GM21367 (cell line): ENCODE measurements at regions not wholly inside any gene's neighbourhood (a gene's known extent, or its start where the extent isn't known, plus 50 kb on each side); places are given as distances from the start of the nearest gene placed in this dataset.

Experiments used
- ATAC-seq: cut with Tn5 transposase; IDR thresholded peaks from one replicate; pipeline ENCODE4 v1.9.1; 2021; ENCODE audit not compliant: unreplicated experiment

DNA sequence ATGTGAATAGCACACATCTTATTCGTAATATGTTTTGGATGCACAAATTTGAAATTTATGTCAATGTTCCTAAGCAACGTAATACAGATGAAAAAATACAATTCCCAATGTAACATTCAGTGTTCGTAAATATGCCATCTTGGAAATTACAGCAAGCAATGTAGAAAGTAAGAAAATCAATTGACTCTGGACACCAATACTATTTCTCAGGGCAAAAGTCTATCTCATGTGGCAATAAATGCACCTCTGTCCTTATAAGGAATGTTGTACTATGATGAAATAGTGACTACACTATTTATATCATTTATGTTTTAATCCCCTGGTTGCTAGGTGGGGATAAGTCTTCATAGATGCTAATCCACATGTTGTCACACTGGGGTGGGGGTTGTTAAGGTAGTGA, 251.2 kb downstream of the GXYLT1 start:
- no peak for ATAC-seq

DNA sequence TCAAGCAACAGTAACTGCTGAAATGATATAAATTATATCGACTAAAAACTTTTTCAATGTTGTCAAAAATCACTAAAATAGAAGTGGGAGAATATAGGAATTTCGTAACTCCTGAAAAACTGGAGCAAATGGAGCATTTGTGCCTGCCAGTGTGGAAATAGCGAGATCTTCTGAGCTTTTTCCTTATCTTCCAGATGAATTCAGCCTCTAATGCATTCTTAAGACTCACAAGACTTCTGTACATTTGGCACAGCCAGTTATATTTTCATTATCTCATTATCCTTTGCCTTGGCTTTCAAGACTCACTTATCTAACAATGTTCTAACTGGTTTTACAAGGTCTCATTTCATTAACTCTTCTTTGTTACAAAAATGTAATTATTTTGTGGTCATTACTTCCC, 252.4 kb downstream of the GXYLT1 start:
- no peak for ATAC-seq

GRCh38 chr12:41891226-41891625, 253.4 kb downstream of the GXYLT1 start:
- ATAC-seq, result no peak

GRCh38 chr12:41888285-41888684, 256.4 kb downstream of the GXYLT1 start:
- no peak for ATAC-seq

DNA sequence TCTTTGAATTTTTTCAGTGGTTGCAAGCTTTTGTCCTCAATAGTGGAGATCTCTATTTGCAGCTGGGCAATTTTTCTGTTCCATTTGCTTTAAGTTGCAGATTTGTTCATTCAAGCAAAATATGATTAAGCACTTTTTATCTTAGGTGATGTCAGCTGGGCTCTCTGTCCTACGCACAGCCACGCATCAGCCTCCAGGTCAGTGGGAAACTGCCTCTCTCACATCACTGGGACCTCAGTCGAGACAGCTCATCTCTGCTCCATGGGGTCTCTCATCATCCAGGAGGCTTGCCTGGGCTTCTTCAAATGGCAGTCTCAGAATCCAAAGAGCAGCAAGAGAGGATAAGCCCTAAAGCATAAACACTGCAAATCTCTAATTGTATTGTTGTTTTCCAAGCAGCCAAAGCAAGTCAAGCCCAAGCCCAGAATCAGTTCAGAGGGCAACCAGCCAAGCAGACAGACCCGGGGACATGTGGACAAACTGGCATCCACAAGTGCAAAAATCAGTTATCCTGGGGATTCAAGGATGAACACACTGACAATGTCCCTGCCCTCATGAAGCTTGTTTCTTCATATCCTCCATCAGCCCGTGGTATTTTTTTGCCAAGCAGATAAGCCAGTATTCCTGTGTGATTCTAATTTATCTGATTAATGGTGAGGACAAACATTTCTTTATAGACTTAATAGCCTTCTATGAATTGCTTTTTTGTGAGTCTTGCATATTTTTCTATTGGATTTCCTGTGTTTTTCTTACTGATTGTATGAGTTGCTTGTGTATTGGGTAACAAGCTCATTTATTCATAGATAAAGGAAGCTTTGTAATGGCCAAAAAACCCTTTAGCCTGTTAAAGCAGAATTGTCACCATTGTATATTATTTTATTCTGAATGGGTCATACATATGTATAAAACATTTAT, 262.5 kb downstream of the GXYLT1 start:
- ATAC-seq, result no peak

DNA sequence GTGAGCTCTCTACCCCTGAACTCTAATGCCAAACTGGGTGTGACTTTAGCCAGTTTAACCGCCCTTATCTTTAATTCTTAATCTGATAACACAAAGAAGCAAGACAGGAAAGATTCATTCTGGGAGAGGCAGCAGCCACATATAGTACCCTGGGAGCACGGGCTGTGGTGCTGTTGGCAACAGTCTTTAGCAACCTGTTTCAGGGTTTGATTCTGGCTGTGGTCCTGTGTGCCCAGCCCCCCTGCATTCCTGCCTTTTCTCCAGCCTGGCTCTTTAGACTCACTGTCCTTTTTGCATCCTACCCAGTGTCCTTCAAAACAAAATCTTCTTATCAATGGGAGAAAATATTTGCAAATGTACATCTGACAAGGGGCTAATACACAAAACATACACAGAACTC, 275.2 kb downstream of the GXYLT1 start:
- no peak for ATAC-seq

DNA sequence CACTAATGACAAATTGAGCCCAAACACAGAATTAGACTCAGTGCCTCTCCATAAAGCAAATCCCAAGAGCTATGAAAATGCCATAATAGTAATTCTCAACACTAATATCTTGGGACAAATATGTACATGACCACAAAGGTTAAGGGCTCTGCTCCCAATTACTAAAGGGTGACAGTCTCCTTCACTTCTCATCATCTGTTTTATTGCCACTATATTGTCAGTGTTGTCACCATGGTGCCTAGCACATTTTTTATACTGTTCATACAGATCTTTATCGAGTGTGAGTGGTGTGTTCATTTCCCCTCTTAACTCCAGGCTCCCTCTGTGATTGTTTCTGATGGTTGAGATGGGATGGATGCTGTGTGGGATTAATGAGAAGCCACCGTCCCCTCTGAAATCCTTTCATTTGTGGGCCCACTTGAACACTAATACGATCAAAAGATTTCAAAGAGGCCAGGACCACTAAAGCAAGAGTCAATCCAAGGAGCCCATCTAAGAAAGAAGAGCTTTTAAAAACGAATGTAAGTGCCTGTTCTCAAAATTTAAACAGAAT, 277.7 kb downstream of the GXYLT1 start:
- no peak for ATAC-seq

DNA sequence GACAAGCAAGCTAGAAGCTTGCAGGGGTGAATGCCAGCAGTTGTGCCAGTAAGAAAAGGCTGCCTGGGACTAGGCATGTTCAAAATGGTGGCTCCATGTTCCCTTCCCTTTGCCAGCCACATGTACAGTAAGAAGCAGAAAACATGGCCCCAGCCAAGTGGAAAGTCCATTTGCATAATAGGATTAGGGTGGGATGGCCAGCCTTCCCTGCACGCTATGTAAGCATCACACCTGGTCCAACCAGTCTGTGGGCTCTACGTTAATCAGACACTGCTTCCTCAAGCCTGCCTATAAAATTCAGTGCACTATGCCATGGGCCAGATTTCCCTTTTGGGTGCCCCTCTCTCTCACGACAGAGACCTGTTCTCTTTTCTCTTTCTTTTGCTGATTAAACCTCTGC, 288.4 kb downstream of the GXYLT1 start:
- no peak for ATAC-seq

DNA sequence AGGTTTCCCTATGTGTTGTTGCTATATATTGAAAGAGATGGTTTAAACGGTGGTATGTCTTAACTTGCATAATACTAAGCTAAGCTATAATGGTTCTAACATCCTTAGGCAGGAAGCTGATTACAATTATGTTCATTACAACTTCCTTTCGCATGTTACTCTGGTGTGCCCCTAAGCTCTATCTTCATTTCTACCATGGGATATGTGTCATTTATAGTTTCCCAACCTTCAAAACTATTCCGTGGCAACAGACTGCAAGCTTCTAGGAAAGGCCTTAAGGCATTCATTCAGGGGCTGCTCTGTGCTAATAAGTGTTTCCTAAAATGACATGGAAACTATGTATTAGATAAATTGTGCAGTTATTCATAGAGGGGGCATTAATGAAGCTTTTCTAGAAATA, 294.6 kb downstream of the GXYLT1 start:
- no peak for ATAC-seq

GRCh38 chr12:41846718-41847117, 298.0 kb downstream of the GXYLT1 start:
- no peak for ATAC-seq

DNA sequence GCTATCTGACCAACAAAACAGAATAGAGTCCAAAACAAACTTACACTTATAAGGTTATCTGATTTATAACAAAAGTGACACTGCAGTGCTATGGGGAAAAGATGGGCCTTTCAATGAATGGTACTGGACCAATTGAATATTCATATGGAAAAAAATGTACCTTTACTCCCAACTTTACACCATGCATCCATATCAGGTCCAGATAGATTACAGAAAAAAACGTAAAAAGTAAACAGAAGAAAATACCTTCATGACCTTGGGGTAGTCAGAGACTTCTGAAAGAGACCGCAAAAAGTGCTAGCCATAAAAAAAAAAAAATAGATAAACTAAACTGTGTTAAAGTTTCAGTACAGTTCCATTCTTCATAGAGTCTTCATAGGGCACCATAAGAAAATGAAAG, 308.3 kb downstream of the GXYLT1 start:
- no peak for ATAC-seq

DNA sequence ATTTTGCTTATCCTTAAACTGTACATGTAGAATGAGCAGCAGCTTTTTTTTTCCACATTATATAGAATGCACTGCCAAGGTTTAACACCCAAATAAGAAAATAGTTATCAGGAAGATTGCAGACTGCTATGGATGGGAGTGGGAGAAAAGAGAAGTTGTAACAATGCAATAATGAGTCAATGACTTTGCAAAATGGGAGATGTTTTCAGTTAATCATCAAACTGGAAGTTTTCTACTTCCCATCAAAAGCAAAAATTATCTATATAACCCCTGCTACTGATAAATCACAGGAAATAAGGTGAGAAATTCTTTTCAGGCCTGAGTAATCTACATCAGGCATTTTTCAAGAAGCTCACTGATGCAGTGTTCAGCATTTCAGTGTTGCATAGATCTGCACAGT, 309.1 kb downstream of the GXYLT1 start:
- no peak for ATAC-seq

DNA sequence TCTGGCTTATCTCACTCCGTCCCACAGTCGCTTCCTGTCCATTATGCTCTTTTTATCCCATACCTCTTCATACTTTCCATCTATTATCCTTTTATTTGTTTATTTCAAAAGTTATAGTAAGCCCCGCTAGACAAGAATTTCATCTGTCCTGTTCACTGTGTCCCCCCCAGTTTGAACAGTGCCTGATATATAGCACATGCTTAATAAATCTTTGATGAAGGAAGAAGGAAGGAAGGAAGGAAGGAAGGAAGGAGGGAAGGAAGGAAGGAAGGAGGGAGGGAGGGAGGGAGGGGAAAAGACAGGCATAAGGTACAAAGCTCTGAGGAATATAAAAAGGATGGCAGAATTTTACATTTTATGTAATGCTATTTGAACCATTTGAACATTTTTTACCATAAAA, 324.7 kb downstream of the GXYLT1 start:
- ATAC-seq, result no peak

- ATAC-seq, result no peak
Measured at GRCh38 chr12:41804026-41804425, 340.6 kb downstream of the GXYLT1 start.

DNA sequence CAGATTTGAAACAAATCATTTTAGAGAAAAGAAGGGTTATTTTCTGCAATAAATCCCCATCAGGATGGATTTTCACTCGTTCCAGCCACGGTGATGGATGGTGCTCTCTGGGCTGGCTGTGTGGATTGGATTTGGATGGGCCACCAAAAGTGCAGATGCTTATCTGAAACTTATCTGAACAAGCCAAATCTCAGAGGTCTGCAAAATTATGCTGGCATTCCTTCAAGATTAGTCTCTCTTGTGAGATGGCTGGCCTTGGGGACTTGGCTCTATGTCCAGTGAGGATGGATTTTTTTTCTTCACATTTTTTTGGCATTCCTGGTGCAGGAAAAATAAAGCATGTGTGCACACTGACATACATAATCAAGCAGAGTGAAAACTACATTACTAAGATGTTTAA, 341.9 kb downstream of the GXYLT1 start:
- no peak for ATAC-seq

DNA sequence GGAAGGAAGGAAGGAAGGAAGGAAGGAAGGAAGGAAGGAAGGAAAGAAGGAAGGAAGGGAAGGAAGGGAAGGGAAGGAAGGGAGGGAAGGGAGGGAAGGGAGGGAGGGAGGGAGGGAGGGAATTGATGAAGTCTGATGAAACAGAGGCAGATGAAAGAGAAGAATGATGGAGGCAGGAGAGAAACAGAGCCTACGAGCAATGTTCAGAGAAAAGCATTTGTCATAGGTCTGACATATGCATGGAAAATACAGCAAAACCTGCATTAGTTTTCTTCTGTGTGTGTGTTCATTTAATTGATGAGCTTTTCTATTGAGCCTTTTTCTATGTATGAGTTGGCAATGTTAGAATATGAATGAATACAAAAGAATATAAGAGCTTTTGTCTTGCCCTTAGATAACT, 343.4 kb downstream of the GXYLT1 start:
- no peak for ATAC-seq

DNA sequence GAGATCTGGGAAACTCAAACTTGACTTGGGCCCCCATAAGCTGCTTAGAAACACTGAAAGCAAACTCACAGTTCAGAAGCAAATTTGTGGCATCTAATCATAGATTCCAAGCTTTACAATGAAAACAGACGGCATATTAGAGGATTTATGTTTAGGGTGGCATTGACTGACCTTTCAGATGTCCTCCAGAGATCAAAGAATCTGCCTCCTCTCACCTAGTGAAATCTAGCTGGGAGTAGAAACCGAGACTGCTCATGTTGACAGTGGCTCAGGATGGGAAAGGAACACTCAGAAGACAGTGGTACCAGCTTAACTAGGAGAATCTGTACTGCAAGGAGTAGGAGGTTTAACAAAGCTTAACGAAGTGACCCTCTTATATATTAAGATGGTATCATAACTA, 345.0 kb downstream of the GXYLT1 start:
- no peak for ATAC-seq

DNA sequence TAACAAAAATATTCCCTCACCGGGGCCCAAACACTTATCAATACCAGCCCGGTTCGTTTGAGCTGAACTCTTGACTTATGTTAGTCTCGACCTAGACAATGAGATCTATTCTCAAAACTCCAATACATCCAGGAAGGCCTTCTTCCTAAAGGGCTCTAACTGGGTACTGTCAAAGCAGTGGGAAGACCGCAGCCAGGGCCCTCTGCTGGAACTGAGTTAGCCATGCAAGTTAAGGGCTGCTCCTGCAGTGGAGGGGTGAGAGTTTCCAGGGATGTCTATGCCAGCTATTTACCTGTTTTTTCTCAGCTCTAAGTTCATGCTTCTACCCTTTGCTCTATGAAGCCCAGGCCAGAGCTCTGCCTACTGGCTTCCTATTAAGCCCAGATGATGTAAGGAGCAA, 348.8 kb downstream of the GXYLT1 start:
- ATAC-seq, result no peak

DNA sequence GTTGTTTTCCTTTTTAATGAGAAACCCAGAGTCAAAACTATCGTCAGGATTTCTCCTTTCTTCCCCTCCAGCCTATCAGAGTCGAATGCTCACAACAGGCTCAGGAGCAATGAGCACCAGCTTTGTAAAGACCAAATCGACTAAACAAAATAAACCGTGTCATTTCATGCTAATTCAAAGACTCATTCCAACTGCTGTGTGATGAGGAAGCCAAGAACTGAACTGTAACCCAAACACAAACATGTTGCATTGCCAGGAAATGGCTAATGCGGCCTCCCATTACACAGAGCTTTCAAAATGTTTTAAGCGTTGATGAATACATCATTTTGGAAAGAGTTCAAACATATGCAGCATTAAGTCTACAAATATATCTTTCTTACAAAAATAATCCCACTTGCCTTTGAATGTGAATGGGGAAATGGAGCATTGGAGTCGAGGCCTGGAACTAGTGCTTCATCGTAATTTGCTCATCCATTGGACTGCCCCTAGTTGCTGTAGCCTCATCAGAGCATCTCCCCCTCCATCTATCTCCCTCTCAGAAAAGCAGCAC, 349.5 kb downstream of the GXYLT1 start:
- ATAC-seq, result no peak

DNA sequence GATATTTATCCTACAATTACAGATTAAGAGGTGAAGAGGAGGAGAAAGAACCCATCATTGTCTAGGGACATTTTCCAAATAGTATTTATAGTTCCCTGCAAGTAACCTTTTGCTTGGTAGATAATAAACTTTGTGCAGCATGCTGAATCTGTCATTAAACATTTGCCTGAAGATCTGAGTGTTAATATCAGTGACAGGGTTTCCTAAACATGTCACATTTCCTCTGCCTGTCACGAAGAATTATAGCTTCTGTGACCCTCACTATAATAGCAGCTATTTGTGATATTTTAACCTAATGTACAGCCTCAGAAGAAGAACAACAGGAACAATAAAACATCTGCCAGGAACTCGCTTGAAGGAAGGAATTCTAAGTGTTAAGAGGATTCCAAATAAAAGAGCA, 350.3 kb downstream of the GXYLT1 start:
- ATAC-seq, result no peak

DNA sequence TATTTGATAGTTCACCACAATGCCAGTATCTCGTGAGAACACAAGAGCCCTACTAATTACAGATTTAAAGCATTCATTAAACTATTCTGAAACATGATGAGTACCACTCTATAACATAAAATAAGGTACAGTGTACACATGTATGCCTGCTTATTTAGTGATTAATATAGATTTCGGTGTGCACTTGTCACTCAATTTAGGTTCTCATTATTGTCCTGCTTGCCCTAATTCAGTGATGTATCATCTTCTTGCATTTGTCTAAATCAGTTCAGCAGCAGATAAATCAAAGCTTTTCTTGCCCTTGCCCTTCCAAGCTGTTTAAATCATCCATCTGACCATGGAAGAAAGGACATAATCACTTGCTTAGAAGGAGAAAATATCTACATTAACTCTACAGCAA, 359.7 kb downstream of the GXYLT1 start:
- no peak for ATAC-seq

- ATAC-seq, result no peak
Measured at GRCh38 chr12:41778934-41779333, 365.7 kb downstream of the GXYLT1 start.
